ENCODE measurements at regions not wholly inside any gene's neighbourhood (a gene's known extent, or its start where the extent isn't known, plus 50 kb on each side); places are given as distances from the start of the nearest gene placed in this dataset.

DNA sequence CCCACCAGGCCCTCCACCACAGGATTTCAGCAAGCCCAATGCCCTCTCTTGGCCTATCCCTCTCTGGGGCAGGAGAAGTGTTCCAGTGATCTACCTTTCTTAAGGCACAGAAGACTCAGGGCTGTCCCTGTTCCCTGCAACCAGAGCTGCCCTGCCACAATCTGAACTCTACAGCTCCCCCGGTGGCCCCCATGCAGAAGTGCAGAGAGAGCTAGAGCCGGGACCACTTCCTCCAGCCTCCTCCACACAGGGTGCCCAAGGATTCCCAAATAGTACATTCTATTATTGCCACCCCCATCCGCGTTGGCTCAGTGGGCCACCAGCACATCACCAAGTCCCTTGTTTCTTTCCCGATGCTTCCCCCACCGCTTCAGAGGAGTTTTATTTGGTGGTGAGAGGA, 114.8 kb upstream of the PTPRM start:
- TF ChIP-seq, protein P1, sequence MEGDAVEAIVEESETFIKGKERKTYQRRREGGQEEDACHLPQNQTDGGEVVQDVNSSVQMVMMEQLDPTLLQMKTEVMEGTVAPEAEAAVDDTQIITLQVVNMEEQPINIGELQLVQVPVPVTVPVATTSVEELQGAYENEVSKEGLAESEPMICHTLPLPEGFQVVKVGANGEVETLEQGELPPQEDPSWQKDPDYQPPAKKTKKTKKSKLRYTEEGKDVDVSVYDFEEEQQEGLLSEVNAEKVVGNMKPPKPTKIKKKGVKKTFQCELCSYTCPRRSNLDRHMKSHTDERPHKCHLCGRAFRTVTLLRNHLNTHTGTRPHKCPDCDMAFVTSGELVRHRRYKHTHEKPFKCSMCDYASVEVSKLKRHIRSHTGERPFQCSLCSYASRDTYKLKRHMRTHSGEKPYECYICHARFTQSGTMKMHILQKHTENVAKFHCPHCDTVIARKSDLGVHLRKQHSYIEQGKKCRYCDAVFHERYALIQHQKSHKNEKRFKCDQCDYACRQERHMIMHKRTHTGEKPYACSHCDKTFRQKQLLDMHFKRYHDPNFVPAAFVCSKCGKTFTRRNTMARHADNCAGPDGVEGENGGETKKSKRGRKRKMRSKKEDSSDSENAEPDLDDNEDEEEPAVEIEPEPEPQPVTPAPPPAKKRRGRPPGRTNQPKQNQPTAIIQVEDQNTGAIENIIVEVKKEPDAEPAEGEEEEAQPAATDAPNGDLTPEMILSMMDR (conservative IDR thresholded peaks at IDR 0.05; ENCODE audit: low read depth, low read length), result peak; percentile 76
- TF ChIP-seq EZH2 (IDR thresholded peaks at IDR 0.05; ENCODE audit: low read length, unreplicated experiment) (no peak), EZH2phosphoT487 (IDR thresholded peaks at IDR 0.05; ENCODE audit: borderline replicate concordance, low read length) (no peak)
